22Rv1 (cell line): ENCODE measurements at regions not wholly inside any gene's neighbourhood (a gene's known extent, or its start where the extent isn't known, plus 50 kb on each side); places are given as distances from the start of the nearest gene placed in this dataset.

Source experiments
- H3K27ac ChIP-seq: fragments of 450-650 bp; 2 replicates; pipeline ENCODE4 v1.5.1; 2017
- CTCF ChIP-seq: fragments of 450-650 bp; IDR thresholded peaks from 2 replicates; pipeline ENCODE4 v1.5.1; 2017; ENCODE audit warnings: mild to moderate bottlenecking
- ZFX ChIP-seq: fragments of 450-650 bp; IDR thresholded peaks from 2 replicates; pipeline ENCODE4 v1.6.1; 2017; ENCODE audit warnings: antibody characterized with exemption, borderline replicate concordance

- TF ChIP-seq CTCF, result no peak
- TF ChIP-seq ZFX, result no peak
Observed at GRCh38 chr18:27865431-27865830, 311.5 kb downstream of the CDH2 start.

GRCh38 chr18:27863780-27864430 lies 313.0 kb downstream of the CDH2 start:
- H3K27ac ChIP-seq, result no peak overlapping the region
- TF ChIP-seq CTCF (no peak), ZFX (no peak)

More at GRCh38 chr18:27865431-27865830, 311.5 kb downstream of the CDH2 start:
- H3K27ac ChIP-seq, result no peak overlapping the region

GRCh38 chr18:27862041-27862682 lies 314.8 kb downstream of the CDH2 start:
- H3K27ac ChIP-seq, result no peak overlapping the region
- no peak for TF ChIP-seq CTCF
- no peak for TF ChIP-seq ZFX

- no peak overlapping the region for H3K27ac ChIP-seq
- no peak for TF ChIP-seq CTCF
- no peak for TF ChIP-seq ZFX
Observed at GRCh38 chr18:27861539-27861938, 315.4 kb downstream of the CDH2 start.

GRCh38 chr18:27860701-27861107 lies 316.2 kb downstream of the CDH2 start:
- TF ChIP-seq ZFX (no peak), CTCF (no peak)
- H3K27ac ChIP-seq, result no peak overlapping the region

- no peak overlapping the region for H3K27ac ChIP-seq
- TF ChIP-seq ZFX (no peak), CTCF (no peak)
Observed at GRCh38 chr18:27860011-27860410, 316.9 kb downstream of the CDH2 start.

- TF ChIP-seq CTCF, result no peak
- no peak for TF ChIP-seq ZFX
- no peak overlapping the region for H3K27ac ChIP-seq
Observed at GRCh38 chr18:27856820-27857219, 320.1 kb downstream of the CDH2 start.
